RPMI7951 (cell line): ENCODE measurements at regions not wholly inside any gene's neighbourhood (a gene's known extent, or its start where the extent isn't known, plus 50 kb on each side); places are given as distances from the start of the nearest gene placed in this dataset.

Source experiments
- DNase-seq: peaks from one replicate; pipeline ENCODE4 v3.0.0-alpha.2; 2012; ENCODE audit warnings: low read depth

DNA sequence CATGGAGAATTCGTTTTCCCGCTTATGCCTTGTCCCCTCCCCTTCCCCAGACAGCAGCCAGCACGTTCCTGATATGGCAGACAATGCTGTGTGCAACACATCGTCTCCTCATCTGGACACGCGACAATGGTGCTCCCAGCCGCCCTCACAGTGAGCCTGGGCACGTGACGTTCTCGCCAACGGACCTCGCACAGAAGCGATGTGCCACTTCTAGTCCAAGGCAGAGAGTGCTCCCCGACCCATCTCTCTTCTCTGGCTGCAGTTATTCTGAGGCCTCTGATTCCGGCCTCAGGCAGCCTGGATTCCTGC is 505.4 kb downstream of the EIPR1 start:
- no peak for DNase-seq

DNA sequence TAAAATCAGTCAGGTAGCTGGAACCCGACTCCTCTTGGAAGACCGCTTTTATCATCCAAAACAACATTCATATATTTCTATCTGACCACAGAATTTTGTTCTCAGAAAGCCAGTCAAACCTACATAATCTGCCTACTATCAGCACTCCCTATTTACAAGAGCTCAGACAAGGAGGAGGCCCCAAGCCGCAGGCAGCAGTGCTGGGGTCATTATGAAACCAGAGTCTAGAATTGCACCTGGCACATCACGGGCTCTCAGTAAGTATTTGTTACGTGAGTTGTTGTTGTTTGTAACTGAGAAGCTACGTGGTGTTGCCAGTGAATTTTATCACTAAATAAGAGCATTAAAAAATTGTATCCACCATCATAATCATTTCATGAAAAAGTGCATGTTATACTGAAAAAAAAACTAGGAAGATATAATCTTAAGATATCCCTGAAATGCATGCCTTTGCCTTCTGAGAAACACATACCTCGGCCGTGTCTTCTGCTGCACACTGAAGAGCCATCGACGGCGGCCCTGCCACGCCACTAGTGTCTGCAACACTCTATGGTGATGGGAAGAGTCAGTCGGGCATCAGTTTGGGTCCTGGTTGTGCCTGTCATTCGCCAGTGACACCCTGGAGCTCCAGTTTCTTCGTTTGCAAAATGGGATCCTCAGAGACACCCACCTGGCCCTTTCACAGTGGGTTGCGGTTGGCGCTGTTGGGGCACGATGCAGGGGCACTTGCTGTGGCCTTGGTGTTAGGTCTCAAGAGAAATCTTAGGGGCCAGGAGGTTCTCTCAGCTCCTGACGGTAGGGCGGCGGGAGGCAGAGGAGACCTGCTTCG is 505.9 kb downstream of the EIPR1 start:
- DNase-seq: no peak

- no peak for DNase-seq
These were observed 507.5 kb downstream of the EIPR1 start for GRCh38 chr2:2870106-2870505.

DNA sequence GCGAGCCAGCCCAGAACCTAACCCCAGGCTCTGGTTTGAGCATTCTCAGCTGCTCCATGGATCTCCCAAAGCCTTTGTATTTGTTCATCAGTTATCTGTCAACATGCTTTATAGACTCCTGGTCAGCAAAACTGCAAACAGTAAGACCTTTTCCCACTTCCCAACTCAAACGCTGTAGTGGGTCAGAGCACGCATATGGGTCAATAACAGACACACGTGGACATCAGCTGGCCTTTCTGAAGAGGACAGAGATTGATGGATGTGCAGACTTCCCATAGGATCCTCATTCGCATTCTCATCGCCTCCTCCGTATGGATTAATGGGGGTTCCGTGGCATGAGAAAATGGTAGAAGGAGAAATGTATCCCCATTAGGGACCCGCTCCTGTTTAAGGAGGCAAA is 508.1 kb downstream of the EIPR1 start:
- no peak for DNase-seq

- DNase-seq: no peak
These were observed 509.5 kb downstream of the EIPR1 start for GRCh38 chr2:2868085-2868484.

DNA sequence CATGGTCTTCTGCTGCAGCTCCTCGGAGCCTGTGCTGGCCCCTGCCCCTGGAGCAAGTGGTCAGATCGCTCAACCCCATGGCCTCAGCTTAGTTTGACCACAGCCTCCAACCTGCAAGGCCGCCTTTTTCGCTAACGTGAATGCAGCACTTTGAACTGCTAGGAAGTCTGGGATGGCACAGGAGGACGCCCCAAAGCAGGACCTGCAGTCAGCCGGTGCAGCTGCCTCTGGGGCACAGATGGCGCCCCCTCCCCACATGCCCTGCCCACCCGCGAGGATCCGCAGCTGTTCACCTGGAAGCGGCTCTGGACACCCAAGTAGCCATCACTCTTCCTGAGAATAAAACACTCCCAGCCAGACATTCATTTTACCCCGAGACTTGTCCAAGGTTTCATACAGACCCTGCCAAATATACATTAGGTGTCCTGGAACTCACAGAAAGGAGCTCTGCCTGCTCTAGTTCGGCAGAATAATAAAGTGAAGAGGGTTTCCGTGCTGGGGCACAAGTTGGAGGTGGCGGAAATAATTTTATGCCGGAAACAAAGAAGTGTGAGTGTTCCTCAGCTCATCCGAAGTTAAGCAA is 510.1 kb downstream of the EIPR1 start:
- DNase-seq: no peak

DNA sequence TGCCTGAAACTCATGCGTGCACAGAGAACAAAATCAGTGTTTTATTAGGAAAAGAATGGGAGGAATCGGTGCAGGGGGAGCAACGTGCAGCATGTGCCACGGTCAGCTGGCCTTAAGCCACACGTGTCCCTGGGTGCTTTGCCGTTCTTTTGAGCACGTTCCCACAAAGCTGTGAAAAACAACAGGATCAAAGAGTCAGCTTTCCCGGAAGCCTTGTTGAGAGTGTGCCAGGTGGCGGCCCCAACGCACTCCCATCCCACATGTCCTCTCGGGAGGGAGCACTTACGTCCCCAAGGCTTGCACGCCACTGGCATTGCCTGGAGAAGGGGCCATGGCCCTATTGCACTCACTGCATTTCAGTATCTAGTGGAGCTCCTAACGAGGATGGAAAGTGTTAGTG is 511.2 kb downstream of the EIPR1 start:
- DNase-seq: no peak

GRCh38 chr2:2862386-2862785 is 515.2 kb downstream of the EIPR1 start:
- no peak for DNase-seq

DNA sequence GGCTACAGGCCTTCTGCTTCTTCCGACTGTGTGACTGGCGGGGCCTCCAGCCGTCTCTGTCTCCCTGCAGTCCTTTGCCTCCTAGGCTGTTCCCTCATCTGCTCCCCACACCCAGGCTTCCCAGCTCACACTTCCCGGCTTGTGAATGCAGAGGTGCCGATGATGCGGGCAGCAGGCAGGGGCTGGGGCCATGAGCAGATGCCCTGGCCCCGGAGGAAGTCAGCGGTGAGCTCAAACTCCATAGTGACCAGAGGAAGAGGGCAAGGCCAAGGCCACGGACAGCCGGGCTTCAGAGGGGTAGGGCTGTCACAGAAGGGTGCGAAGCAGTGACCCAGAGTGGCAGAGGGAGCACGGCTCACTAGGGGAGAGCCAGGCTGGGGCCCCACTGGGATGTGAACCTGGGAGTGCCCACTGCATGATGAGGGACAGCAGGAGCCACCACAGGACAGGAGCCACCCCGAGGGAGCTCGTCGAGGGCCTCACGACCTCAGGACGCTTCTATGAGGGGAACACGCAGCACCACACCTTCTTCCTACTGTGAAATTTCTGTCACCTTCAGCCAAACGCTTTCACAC is 515.9 kb downstream of the EIPR1 start:
- no peak for DNase-seq

DNA sequence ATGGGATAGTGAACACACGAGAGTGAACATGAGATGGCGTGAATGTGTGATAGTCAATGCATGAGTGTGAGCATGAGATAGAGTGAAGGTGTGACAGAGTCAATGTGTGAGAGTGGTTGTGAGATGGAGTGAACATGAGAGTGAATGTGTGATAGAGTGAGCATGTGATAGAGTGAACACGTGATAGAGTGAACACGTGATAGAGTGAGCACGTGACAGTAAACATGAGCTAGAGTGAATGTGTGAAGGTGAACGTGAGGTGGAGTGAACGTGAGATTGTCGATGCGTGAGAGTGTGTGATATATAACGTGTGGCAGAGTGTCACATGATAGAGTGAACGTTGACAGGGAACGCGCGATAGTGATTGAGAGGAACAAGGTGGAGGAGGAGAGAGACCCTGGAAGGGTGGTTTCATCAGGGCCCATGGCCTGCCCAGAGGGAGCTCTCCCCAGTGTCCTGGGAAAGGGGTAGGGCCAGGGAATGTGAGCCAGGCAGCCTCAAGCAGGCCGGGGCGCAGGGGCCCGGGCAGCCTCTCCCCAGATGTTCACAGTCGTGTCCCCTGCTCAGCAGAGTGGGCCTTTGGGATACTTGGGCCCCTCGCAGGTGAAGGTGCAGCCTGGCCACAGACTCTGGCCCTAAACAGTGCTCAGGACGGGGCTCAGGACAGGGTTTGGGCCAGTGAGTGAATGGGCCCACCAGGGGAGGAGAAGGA is 516.9 kb downstream of the EIPR1 start:
- DNase-seq: no peak

GRCh38 chr2:2859732-2860131 is 517.9 kb downstream of the EIPR1 start:
- no peak for DNase-seq

GRCh38 chr2:2859164-2859563 is 518.5 kb downstream of the EIPR1 start:
- DNase-seq: no peak

DNA sequence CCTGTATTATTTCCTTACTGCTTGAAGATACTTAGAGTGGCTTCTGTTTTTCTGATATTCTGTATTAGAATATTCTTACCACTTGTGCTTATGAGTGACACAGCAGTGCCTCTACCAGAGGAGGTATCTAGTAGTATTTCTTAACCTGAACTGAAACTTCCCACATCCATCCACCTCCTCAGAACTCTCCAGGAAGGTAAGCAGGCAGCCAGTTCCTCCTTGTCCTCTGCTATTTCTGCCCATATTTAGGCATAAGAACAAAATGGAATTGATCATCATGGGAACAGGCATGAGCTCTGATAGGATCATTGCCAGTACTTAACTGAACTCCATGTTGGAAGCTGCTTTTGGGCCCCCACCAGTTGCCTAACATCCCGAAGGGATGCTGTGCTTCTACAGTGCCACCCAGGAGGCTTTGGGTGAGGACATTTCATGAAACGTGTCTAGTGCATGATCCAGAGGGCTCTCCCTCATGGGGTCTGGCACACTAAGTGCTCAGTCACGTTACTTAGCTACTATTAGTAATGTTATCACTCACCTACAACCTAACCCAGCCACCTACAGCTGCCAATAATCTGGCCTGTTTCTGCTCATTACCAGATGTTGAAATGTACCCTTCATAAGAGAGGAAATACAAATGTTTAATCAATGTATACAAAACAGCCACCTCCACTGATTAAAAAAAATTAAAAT is 520.7 kb downstream of the EIPR1 start:
- DNase-seq: no peak

DNA sequence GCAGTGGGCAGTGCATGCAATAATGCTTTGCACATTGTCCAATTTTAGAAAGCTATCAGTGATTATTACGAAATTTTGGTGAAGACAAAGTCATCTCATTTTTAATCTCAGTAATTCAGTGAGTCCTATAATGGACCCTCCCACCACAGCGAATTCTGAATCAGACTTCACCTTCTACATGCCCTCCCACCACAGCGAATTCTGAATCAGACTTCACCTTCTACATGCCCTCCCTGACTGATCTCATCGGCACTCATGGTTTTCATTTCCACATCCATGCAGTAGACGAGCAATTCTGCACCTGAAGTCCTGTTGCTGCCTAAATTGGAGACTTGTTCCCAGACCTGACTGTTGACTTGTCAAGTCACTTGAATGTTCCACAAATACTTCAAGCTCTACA is 522.3 kb downstream of the EIPR1 start:
- DNase-seq: no peak

DNA sequence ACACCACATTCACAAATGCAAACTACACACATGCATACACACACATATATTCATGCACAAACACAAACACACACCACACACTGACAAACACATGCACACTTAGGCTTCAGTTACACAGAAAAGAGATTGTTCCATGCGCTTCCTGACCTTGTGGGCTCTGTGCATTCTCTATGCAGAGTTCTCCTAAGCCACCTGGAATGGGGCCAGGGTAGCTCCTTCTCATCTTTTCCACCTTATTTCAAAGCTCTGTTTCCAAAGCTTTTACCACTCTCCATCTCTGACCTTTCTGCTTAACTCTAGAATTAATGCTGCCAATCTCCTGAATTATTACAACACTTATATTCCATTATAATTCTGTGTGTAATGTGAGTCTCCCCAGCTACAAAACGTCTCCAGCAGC is 522.3 kb upstream of the MYT1L start:
- no peak for DNase-seq

GRCh38 chr2:2851806-2852777 is 521.0 kb upstream of the MYT1L start:
- no peak for DNase-seq

- no peak for DNase-seq
These were observed 520.2 kb upstream of the MYT1L start for GRCh38 chr2:2851316-2851715.

GRCh38 chr2:2850859-2851258 is 519.8 kb upstream of the MYT1L start:
- DNase-seq: no peak

GRCh38 chr2:2850218-2850755 is 519.2 kb upstream of the MYT1L start:
- DNase-seq: no peak

- DNase-seq: no peak
These were observed 518.6 kb upstream of the MYT1L start for GRCh38 chr2:2849464-2850217.
